Adrenal gland (tissue), 5 donors: ENCODE measurements at regions not wholly inside any gene's neighbourhood (a gene's known extent, or its start where the extent isn't known, plus 50 kb on each side); places are given as distances from the start of the nearest gene placed in this dataset.

Experiments
- POLR2A ChIP-seq, 2 donors: fragments of 450-650 bp; IDR thresholded peaks; one replicate each; pipeline ENCODE4 v1.6.1; 2017; ENCODE audit warnings: antibody characterized with exemption in 2 of 2, mild to moderate bottlenecking in 2 of 2, moderate library complexity in 1 of 2
- TF ChIP-seq, protein P1 (sequence below), 6 experiments: fragments of 450-650 bp in 4 of 6; fragments of 200-600 bp in 2 of 6; sonication (generic) in 1 of 6; IDR thresholded peaks; 1 replicate in 5 of 6; 2 replicates in 1 of 6; pipeline versions ENCODE4 v1.5.1 to v1.8.0; 2016 to 2021; ENCODE audit warnings: antibody characterized with exemption in 6 of 6, mild to moderate bottlenecking in 2 of 6, moderate library complexity in 1 of 6
- donor health status: DM: no; HTN: no; CAD: no.

DNA sequence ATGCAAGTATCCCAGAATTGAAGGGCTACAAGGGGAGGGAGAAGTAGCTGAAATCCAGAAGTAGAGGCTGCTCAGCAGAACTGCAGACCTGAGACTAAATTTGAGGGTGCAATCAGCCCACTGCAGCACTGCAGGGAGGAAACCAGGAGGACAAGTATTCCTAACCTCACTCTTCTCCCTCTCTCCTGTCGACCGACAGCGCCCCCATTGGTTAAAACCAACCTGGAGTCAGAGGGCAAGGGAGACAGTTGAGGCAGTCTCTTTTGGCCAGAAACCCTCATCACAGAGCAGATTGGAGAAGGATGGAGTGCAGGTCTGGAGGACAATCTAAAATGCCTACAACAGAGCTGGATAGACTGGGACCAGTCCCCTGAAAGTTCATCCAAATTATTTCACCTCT is 768.9 kb upstream of the KLHL29 start:
- TF ChIP-seq POLR2A (IDR thresholded peaks at IDR 0.05): no peak
- TF ChIP-seq, protein P1, sequence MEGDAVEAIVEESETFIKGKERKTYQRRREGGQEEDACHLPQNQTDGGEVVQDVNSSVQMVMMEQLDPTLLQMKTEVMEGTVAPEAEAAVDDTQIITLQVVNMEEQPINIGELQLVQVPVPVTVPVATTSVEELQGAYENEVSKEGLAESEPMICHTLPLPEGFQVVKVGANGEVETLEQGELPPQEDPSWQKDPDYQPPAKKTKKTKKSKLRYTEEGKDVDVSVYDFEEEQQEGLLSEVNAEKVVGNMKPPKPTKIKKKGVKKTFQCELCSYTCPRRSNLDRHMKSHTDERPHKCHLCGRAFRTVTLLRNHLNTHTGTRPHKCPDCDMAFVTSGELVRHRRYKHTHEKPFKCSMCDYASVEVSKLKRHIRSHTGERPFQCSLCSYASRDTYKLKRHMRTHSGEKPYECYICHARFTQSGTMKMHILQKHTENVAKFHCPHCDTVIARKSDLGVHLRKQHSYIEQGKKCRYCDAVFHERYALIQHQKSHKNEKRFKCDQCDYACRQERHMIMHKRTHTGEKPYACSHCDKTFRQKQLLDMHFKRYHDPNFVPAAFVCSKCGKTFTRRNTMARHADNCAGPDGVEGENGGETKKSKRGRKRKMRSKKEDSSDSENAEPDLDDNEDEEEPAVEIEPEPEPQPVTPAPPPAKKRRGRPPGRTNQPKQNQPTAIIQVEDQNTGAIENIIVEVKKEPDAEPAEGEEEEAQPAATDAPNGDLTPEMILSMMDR (IDR thresholded peaks at IDR 0.05): no peak
